ENCODE measurements at regions not wholly inside any gene's neighbourhood (a gene's known extent, or its start where the extent isn't known, plus 50 kb on each side); places are given as distances from the start of the nearest gene placed in this dataset.

GRCh38 chr2:205857520-205858237 lies 175.4 kb downstream of the NRP2 start:
- Mint-ChIP-seq H3K9me3 (peaks cover 2% of the 10 kb centered on the region), H3K27me3 (ENCODE audit: low read depth) (peaks cover 20% of the 10 kb centered on the region), H3K36me3 (ENCODE audit: low read depth) (no peaks in the 10 kb centered on the region), H3K27ac (no peak overlapping the region), H3K4me1 (ENCODE audit: low read depth) (no peaks in the 10 kb centered on the region), H3K4me3 (no peak overlapping the region)
- CTCF ChIA-PET = interaction anchor here (0.6 to 1.0 kb wide), 2 partner anchors 28 to 102 kb away, joined by 3 to 5 read pairs; no protein-coding TSS in a partner anchor
- intact Hi-C loops (cut with micrococcal nuclease) = no loop called here
- DNase-seq = no peak

- Mint-ChIP-seq H3K4me3 (no peak overlapping the region), H3K27ac (no peak overlapping the region), H3K9me3 (peaks cover 2% of the 10 kb centered on the region), H3K4me1 (ENCODE audit: low read depth) (no peaks in the 10 kb centered on the region), H3K27me3 (ENCODE audit: low read depth) (peaks cover 24% of the 10 kb centered on the region), H3K36me3 (ENCODE audit: low read depth) (no peaks in the 10 kb centered on the region)
- intact Hi-C loops (cut with micrococcal nuclease) = no loop called here
- no peak for DNase-seq
- CTCF ChIA-PET = interaction anchor here (1.2 kb wide), 1 partner anchor 38 kb away, joined by 3 read pairs; no protein-coding TSS in a partner anchor
Measured at GRCh38 chr2:205852457-205852856, 170.2 kb downstream of the NRP2 start.

GRCh38 chr2:205850611-205851010 lies 168.3 kb downstream of the NRP2 start:
- no peak overlapping the region for H3K4me3 Mint-ChIP-seq
- H3K27ac Mint-ChIP-seq = no peak overlapping the region
- no peaks in the 10 kb centered on the region for H3K36me3 Mint-ChIP-seq (ENCODE audit: low read depth)
- peaks cover 22% of the 10 kb centered on the region for H3K27me3 Mint-ChIP-seq (ENCODE audit: low read depth)
- H3K4me1 Mint-ChIP-seq (ENCODE audit: low read depth) = no peaks in the 10 kb centered on the region
- CTCF ChIA-PET = interaction anchor here (1.3 kb wide), 1 partner anchor 39 kb away, joined by 3 read pairs; no protein-coding TSS in a partner anchor
- intact Hi-C loops (cut with micrococcal nuclease) = no loop called here
- peaks cover 2% of the 10 kb centered on the region for H3K9me3 Mint-ChIP-seq
- DNase-seq = no peak

- no peaks in the 10 kb centered on the region for H3K4me1 Mint-ChIP-seq (ENCODE audit: low read depth)
- CTCF ChIA-PET = no interaction called here
- H3K36me3 Mint-ChIP-seq (ENCODE audit: low read depth) = no peaks in the 10 kb centered on the region
- no peak for DNase-seq
- H3K9me3 Mint-ChIP-seq = no peaks in the 10 kb centered on the region
- H3K27ac Mint-ChIP-seq = no peak overlapping the region
- intact Hi-C loops (cut with micrococcal nuclease) = no loop called here
- peaks cover 20% of the 10 kb centered on the region for H3K27me3 Mint-ChIP-seq (ENCODE audit: low read depth)
- no peak overlapping the region for H3K4me3 Mint-ChIP-seq
Measured at GRCh38 chr2:205850132-205850531, 167.8 kb downstream of the NRP2 start.

- H3K27ac Mint-ChIP-seq = no peak overlapping the region
- H3K9me3 Mint-ChIP-seq = no peaks in the 10 kb centered on the region
- intact Hi-C loops (cut with micrococcal nuclease) = no loop called here
- DNase-seq = no peak
- H3K27me3 Mint-ChIP-seq (ENCODE audit: low read depth) = peaks cover 18% of the 10 kb centered on the region
- H3K4me3 Mint-ChIP-seq = no peak overlapping the region
- CTCF ChIA-PET = interaction anchor here (1.0 to 1.1 kb wide), 2 partner anchors 23 to 90 kb away, joined by 3 to 6 read pairs; no protein-coding TSS in a partner anchor
- no peaks in the 10 kb centered on the region for H3K36me3 Mint-ChIP-seq (ENCODE audit: low read depth)
- no peaks in the 10 kb centered on the region for H3K4me1 Mint-ChIP-seq (ENCODE audit: low read depth)
Measured at GRCh38 chr2:205849136-205849535, 166.8 kb downstream of the NRP2 start.

- Mint-ChIP-seq H3K36me3 (ENCODE audit: low read depth) (no peaks in the 10 kb centered on the region), H3K27me3 (ENCODE audit: low read depth) (peaks cover 18% of the 10 kb centered on the region), H3K9me3 (no peaks in the 10 kb centered on the region), H3K27ac (no peak overlapping the region), H3K4me1 (ENCODE audit: low read depth) (no peaks in the 10 kb centered on the region), H3K4me3 (no peak overlapping the region)
- DNase-seq = no peak
- intact Hi-C loops (cut with micrococcal nuclease) = no loop called here
- CTCF ChIA-PET = interaction anchor here (1.0 to 1.1 kb wide), 2 partner anchors 22 to 90 kb away, joined by 3 to 6 read pairs; no protein-coding TSS in a partner anchor
Measured at GRCh38 chr2:205848601-205849000, 166.3 kb downstream of the NRP2 start.
